ENCODE measurements at regions not wholly inside any gene's neighbourhood (a gene's known extent, or its start where the extent isn't known, plus 50 kb on each side); places are given as distances from the start of the nearest gene placed in this dataset.

- no peaks in the 10 kb centered on the region for H3K27me3 ChIP-seq (ENCODE audit: control insufficient read depth in 2 of 2, insufficient read depth in 2 of 2, low read length in 2 of 2)
- intact Hi-C loops (cut with micrococcal nuclease): no loop called here
- peaks cover 11 to 12% of the 10 kb centered on the region in 2 donors for H3K4me1 ChIP-seq (ENCODE audit: control insufficient read depth in 1 of 2, insufficient read depth in 2 of 2, low read length in 2 of 2)
- H3K36me3 ChIP-seq (replicated peaks in 1 of 2; ENCODE audit: control insufficient read depth in 1 of 2, insufficient read depth in 2 of 2, low read length in 2 of 2): no peaks in the 10 kb centered on the region
- H3K9me3 ChIP-seq (replicated peaks in 1 of 2; ENCODE audit: control insufficient read depth in 1 of 2, insufficient read depth in 1 of 2, low read length in 2 of 2): no peaks in the 10 kb centered on the region
- Mint-ChIP-seq H3K27me3 (ENCODE audit: low read depth in 3 of 3) (peaks cover 1 to 12% (median 11%) of the 10 kb centered on the region in 3 donors), H3K36me3 (peaks cover 7 to 10% of the 10 kb centered on the region in 2 donors), H3K9me3 (peaks cover 0 to 8% (median 1%) of the 10 kb centered on the region in 7 donors), H3K4me1 (peaks cover 24% of the 10 kb centered on the region), H3K4me3 (no peak overlapping the region), H3K27ac (peak overlapping the region in 2 of 7 donors; percentile 31 to 32)
- no peaks in the 10 kb centered on the region for H4K20me1 ChIP-seq (ENCODE audit: insufficient read depth, low read length)
- DNase-seq: peak in 1 of 3 donors; percentile 50
- H3K4me3 ChIP-seq (replicated peaks in 1 of 3; ENCODE audit: low read depth in 2 of 3, low read length in 3 of 3): no peak overlapping the region
- no peaks in the 10 kb centered on the region for H3K79me2 ChIP-seq (ENCODE audit: insufficient read depth, low read length)
- no peak overlapping the region for H3K27ac ChIP-seq (ENCODE audit: low read depth in 1 of 2, low read length in 2 of 2)
- no peak overlapping the region for H3K9ac ChIP-seq (ENCODE audit: insufficient read depth, low read length, poor library complexity, severe bottlenecking)
- TF ChIP-seq CTCF (IDR thresholded peaks at IDR 0.05): no peak
- H3K4me2 ChIP-seq (replicated peaks; ENCODE audit: extremely low read depth, low read length, poor library complexity, severe bottlenecking): no peak overlapping the region
- peak overlapping the region; percentile 31 for H2AFZ ChIP-seq (ENCODE audit: insufficient read depth, low read depth, low read length, poor library complexity, severe bottlenecking)
- WGBS (ENCODE audit: insufficient coverage): 51% methylated on average over 10 of the region's 17 CpGs
These were observed 71.2 kb upstream of the RUNX3 start for GRCh38 chr1:25001125-25001915.

GRCh38 chr1:24999906-25000305 lies 69.8 kb upstream of the RUNX3 start:
- no peaks in the 10 kb centered on the region for H3K79me2 ChIP-seq (ENCODE audit: insufficient read depth, low read length)
- WGBS (ENCODE audit: insufficient coverage): 60% methylated on average over 1 of the region's 4 CpGs
- Mint-ChIP-seq H3K27me3 (ENCODE audit: low read depth in 3 of 3) (peaks cover 3 to 12% (median 9%) of the 10 kb centered on the region in 3 donors), H3K36me3 (peaks cover 7 to 8% of the 10 kb centered on the region in 2 donors), H3K4me3 (no peak overlapping the region), H3K4me1 (peaks cover 18% of the 10 kb centered on the region), H3K27ac (peak overlapping the region in 1 of 7 donors; percentile 27), H3K9me3 (peaks cover 0 to 8% (median 3%) of the 10 kb centered on the region in 7 donors)
- H4K20me1 ChIP-seq (ENCODE audit: insufficient read depth, low read length): no peaks in the 10 kb centered on the region
- no peaks in the 10 kb centered on the region for H3K9me3 ChIP-seq (replicated peaks in 1 of 2; ENCODE audit: control insufficient read depth in 1 of 2, insufficient read depth in 1 of 2, low read length in 2 of 2)
- H3K4me2 ChIP-seq (replicated peaks; ENCODE audit: extremely low read depth, low read length, poor library complexity, severe bottlenecking): no peak overlapping the region
- no peak overlapping the region for H3K27ac ChIP-seq (ENCODE audit: low read depth in 1 of 2, low read length in 2 of 2)
- H3K4me1 ChIP-seq (ENCODE audit: control insufficient read depth in 1 of 2, insufficient read depth in 2 of 2, low read length in 2 of 2): peaks cover 9% of the 10 kb centered on the region in 2 donors
- no peak overlapping the region for H3K4me3 ChIP-seq (replicated peaks in 1 of 3; ENCODE audit: low read depth in 2 of 3, low read length in 3 of 3)
- H3K27me3 ChIP-seq (ENCODE audit: control insufficient read depth in 2 of 2, insufficient read depth in 2 of 2, low read length in 2 of 2): no peaks in the 10 kb centered on the region
- H3K36me3 ChIP-seq (replicated peaks in 1 of 2; ENCODE audit: control insufficient read depth in 1 of 2, insufficient read depth in 2 of 2, low read length in 2 of 2): no peaks in the 10 kb centered on the region
- no peak for TF ChIP-seq CTCF (IDR thresholded peaks at IDR 0.05)
- intact Hi-C loops (cut with micrococcal nuclease): no loop called here
- no peak for DNase-seq
- no peak overlapping the region for H3K9ac ChIP-seq (ENCODE audit: insufficient read depth, low read length, poor library complexity, severe bottlenecking)
- no peak overlapping the region for H2AFZ ChIP-seq (ENCODE audit: insufficient read depth, low read depth, low read length, poor library complexity, severe bottlenecking)
